Bronchial epithelial cell (primary cell): ENCODE measurements at regions not wholly inside any gene's neighbourhood (a gene's known extent, or its start where the extent isn't known, plus 50 kb on each side); places are given as distances from the start of the nearest gene placed in this dataset.
A peak's percentile ranks its signal among the peaks of the same experiment; 100 is the strongest.

Source experiments
- DNase-seq: peaks from one replicate; pipeline ENCODE4 v3.0.0-alpha.2; 2010; ENCODE audit warnings: low read depth
- FAIRE-seq: peaks from 2 replicates; lab custom pipeline; 2011; peaks lifted over from hg19 to GRCh38; lab: Jason Lieb, UNC
- H3K27me3 ChIP-seq: 2 replicates; pipeline ENCODE4 v1.5.1; 2011; ENCODE audit warnings: low read length; ENCODE audit not compliant: control insufficient read depth, insufficient read depth
- H3K36me3 ChIP-seq: 2 replicates; pipeline ENCODE4 v1.5.1; 2011; ENCODE audit warnings: low read length; ENCODE audit not compliant: control insufficient read depth, insufficient read depth
- H3K4me3 ChIP-seq: 2 replicates; pipeline ENCODE4 v1.5.1; 2011; ENCODE audit warnings: mild to moderate bottlenecking, low read depth, low read length, control low read depth
- TF ChIP-seq, protein P1 (sequence below): IDR thresholded peaks from 2 replicates; pipeline ENCODE4 v1.5.1; 2011; ENCODE audit warnings: mild to moderate bottlenecking, moderate library complexity, low read length, control low read depth, inconsistent platforms; ENCODE audit not compliant: insufficient read depth, severe bottlenecking

DNA sequence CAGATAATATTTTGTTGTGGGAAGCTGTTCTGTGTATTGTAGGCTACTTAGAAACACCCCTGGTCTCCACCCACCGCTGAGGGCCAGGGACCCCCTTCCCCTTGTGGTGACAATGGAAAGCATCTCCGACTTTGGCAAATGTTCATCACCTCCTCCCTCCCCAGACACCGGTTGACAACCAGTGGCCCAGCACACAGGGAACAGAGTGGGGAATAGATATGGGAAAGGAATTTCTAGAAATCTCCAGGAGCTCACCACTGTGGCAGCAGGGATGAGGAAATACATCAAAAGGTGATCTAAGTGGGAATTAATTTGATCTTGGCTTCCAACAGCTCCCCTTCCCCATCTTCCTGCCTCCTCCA lies 257.3 kb upstream of the FOXQ1 start:
- no peak for FAIRE-seq
- TF ChIP-seq, protein P1, sequence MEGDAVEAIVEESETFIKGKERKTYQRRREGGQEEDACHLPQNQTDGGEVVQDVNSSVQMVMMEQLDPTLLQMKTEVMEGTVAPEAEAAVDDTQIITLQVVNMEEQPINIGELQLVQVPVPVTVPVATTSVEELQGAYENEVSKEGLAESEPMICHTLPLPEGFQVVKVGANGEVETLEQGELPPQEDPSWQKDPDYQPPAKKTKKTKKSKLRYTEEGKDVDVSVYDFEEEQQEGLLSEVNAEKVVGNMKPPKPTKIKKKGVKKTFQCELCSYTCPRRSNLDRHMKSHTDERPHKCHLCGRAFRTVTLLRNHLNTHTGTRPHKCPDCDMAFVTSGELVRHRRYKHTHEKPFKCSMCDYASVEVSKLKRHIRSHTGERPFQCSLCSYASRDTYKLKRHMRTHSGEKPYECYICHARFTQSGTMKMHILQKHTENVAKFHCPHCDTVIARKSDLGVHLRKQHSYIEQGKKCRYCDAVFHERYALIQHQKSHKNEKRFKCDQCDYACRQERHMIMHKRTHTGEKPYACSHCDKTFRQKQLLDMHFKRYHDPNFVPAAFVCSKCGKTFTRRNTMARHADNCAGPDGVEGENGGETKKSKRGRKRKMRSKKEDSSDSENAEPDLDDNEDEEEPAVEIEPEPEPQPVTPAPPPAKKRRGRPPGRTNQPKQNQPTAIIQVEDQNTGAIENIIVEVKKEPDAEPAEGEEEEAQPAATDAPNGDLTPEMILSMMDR = no peak
- H3K36me3 ChIP-seq = no peaks in the 10 kb centered on the region
- H3K4me3 ChIP-seq = no peak overlapping the region
- no peak for DNase-seq
- H3K27me3 ChIP-seq = peaks cover 4% of the 10 kb centered on the region

DNA sequence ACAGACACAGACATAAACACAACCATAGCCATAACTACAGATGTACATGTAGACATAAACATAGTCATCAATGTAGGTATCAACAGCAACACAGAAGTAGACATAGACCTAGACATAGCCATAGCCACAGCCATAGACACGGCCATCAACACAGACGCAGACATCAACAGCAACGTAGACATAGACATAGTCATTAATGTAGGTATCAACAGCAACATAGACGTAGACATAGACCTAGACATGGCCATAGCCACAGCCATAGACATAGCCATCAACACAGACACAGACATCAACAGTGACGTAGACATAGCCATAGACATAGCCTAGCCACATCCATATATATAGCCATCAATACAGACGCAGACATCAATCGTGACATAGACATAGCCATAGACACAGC lies 258.3 kb upstream of the FOXQ1 start:
- H3K36me3 ChIP-seq = no peaks in the 10 kb centered on the region

DNA sequence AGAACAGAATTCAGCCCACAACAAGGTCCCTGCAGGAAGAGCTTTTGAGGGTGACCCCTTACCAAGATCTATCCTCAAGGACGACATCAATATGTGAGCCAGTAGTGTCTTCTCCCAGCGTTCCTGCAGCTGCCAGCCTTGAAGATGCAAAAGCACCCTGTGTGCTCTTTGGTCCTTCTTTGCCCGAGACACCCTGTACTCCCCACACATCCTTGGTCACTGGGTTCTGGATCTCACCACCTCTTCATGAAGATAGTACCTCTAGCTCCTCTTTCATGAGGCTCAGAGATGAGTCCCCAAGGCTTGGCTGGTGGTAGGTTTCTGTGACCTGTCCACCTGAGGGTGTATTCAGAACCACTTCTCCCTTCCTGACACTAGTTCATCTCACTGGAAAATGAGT lies 259.6 kb upstream of the FOXQ1 start:
- peaks cover 9% of the 10 kb centered on the region for H3K27me3 ChIP-seq
- DNase-seq = no peak

More for the DNA sequence above, 258.3 kb upstream of the FOXQ1 start:
- Histone ChIP-seq H3K27me3 (peaks cover 4% of the 10 kb centered on the region), H3K4me3 (no peak overlapping the region)
- no peak for DNase-seq
- TF ChIP-seq, protein P1 = no peak
- peak; percentile 100 for FAIRE-seq

DNA sequence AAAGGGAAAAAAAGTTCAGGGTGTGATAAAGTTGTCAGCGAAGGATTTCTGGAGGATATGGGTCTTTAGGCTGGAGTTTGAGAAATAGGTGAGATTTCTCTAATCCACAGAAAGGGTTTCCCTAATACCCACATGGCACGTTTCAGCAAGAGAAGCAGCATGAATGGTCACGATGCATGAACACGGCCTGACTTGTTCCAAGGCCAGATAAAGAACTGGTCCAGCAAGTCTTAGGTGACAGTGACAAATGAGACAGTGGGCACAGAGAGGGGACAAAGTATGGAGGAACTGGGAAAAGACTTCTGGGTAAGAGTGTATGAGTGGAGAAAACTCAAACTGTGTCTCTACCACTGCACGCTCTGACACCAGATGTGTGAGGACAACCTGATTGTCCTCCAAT lies 262.0 kb upstream of the FOXQ1 start:
- TF ChIP-seq, protein P1 = no peak
- Histone ChIP-seq H3K27me3 (peaks cover 8% of the 10 kb centered on the region), H3K36me3 (no peaks in the 10 kb centered on the region), H3K4me3 (no peak overlapping the region)
- FAIRE-seq (no peak), DNase-seq (no peak)

More for the DNA sequence above, 259.6 kb upstream of the FOXQ1 start:
- TF ChIP-seq, protein P1 = no peak
- H3K4me3 ChIP-seq = no peak overlapping the region
- no peak for FAIRE-seq
- no peaks in the 10 kb centered on the region for H3K36me3 ChIP-seq

DNA sequence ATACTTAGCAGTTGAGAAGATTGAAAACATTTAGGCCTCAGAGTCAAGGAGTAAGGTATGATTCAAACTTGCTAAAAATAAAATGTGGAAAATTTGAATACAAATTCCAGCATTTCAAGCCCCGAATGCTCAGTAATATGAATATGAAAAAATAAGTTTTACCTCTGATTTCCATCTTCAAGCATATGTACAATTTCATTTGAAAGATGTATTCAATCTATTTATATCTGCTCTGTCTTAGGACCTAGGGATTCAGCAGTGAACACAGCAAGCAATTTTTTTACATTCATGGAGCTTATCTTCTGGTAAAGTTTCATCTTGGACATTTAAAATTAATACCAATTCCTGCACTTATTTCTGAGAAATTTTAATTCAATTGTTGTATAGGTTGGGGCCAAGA lies 262.7 kb upstream of the FOXQ1 start:
- Histone ChIP-seq H3K36me3 (no peaks in the 10 kb centered on the region), H3K4me3 (no peak overlapping the region), H3K27me3 (peaks cover 10% of the 10 kb centered on the region)
- FAIRE-seq (no peak), DNase-seq (no peak)
- TF ChIP-seq, protein P1 = no peak

DNA sequence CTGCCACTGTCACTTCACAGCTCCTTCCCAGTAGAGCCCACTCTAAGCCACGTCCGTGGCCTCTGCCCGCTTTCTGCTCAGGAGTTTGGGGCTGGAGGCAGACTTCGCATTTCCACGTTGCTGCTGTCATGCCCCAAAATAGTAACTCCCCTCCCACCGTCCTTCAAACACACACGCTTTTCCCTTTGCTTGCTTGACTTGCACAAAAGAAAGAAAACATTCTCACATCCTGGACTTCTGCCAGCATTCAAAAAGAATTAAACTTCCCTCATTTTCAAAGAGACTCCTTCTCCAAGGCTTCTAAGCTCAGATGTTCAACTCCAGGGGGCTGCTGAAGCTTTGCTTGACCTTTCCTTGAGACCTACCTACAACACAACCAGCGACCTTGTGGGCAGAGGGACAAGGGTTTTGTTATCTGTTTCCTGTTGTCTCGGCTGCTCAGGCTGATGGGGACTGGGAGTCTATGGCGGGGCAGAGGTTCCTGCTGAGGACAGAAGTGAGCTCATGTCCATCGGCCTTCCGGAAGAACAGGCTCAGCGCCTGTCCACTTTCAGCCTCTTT lies 263.8 kb upstream of the FOXQ1 start:
- no peak for FAIRE-seq
- H3K36me3 ChIP-seq = no peaks in the 10 kb centered on the region
- DNase-seq = no peak
- TF ChIP-seq, protein P1 = no peak
- H3K27me3 ChIP-seq = peaks cover 10% of the 10 kb centered on the region
- no peak overlapping the region for H3K4me3 ChIP-seq
